ENCODE measurements at regions not wholly inside any gene's neighbourhood (a gene's known extent, or its start where the extent isn't known, plus 50 kb on each side); places are given as distances from the start of the nearest gene placed in this dataset.

GRCh38 chr5:99706160-99706559 is 777.4 kb upstream of the CHD1 start:
- Mint-ChIP-seq H3K9me3 (no peaks in the 10 kb centered on the region), H3K27me3 (no peaks in the 10 kb centered on the region), H3K36me3 (ENCODE audit: low read depth) (no peaks in the 10 kb centered on the region), H3K4me1 (no peaks in the 10 kb centered on the region), H3K4me3 (no peak overlapping the region), H3K27ac (no peak overlapping the region)
- intact Hi-C loops (cut with micrococcal nuclease) = no loop called here
- no peak for DNase-seq

- Mint-ChIP-seq H3K9me3 (no peaks in the 10 kb centered on the region), H3K27me3 (no peaks in the 10 kb centered on the region), H3K4me3 (no peak overlapping the region), H3K27ac (no peak overlapping the region), H3K36me3 (ENCODE audit: low read depth) (no peaks in the 10 kb centered on the region), H3K4me1 (no peaks in the 10 kb centered on the region)
- DNase-seq = no peak
- intact Hi-C loops (cut with micrococcal nuclease) = no loop called here
These were observed 773.8 kb upstream of the CHD1 start for GRCh38 chr5:99702565-99702964.

GRCh38 chr5:99694884-99695283 is 766.1 kb upstream of the CHD1 start:
- Mint-ChIP-seq H3K27me3 (no peaks in the 10 kb centered on the region), H3K4me3 (no peak overlapping the region), H3K4me1 (no peaks in the 10 kb centered on the region), H3K27ac (no peak overlapping the region), H3K36me3 (ENCODE audit: low read depth) (no peaks in the 10 kb centered on the region), H3K9me3 (no peaks in the 10 kb centered on the region)
- intact Hi-C loops (cut with micrococcal nuclease) = no loop called here
- DNase-seq = no peak

- H3K4me1 Mint-ChIP-seq = no peaks in the 10 kb centered on the region
- H3K4me3 Mint-ChIP-seq = no peak overlapping the region
- intact Hi-C loops (cut with micrococcal nuclease) = no loop called here
- H3K36me3 Mint-ChIP-seq (ENCODE audit: low read depth) = no peaks in the 10 kb centered on the region
- H3K9me3 Mint-ChIP-seq = no peaks in the 10 kb centered on the region
- no peak overlapping the region for H3K27ac Mint-ChIP-seq
- H3K27me3 Mint-ChIP-seq = no peaks in the 10 kb centered on the region
- no peak for DNase-seq
These were observed 757.7 kb upstream of the CHD1 start for GRCh38 chr5:99686538-99686937.

GRCh38 chr5:99675974-99676373 is 747.2 kb upstream of the CHD1 start:
- DNase-seq = no peak
- Mint-ChIP-seq H3K36me3 (ENCODE audit: low read depth) (no peaks in the 10 kb centered on the region), H3K4me3 (no peak overlapping the region), H3K27ac (no peak overlapping the region), H3K9me3 (no peaks in the 10 kb centered on the region), H3K27me3 (no peaks in the 10 kb centered on the region), H3K4me1 (no peaks in the 10 kb centered on the region)
- intact Hi-C loops (cut with micrococcal nuclease) = no loop called here

- no peaks in the 10 kb centered on the region for H3K4me1 Mint-ChIP-seq
- intact Hi-C loops (cut with micrococcal nuclease) = no loop called here
- no peak for DNase-seq
- H3K27ac Mint-ChIP-seq = no peak overlapping the region
- no peaks in the 10 kb centered on the region for H3K36me3 Mint-ChIP-seq (ENCODE audit: low read depth)
- no peak overlapping the region for H3K4me3 Mint-ChIP-seq
- no peaks in the 10 kb centered on the region for H3K27me3 Mint-ChIP-seq
- no peaks in the 10 kb centered on the region for H3K9me3 Mint-ChIP-seq
These were observed 745.3 kb upstream of the CHD1 start for GRCh38 chr5:99674101-99674500.

- Mint-ChIP-seq H3K4me1 (no peaks in the 10 kb centered on the region), H3K4me3 (no peak overlapping the region), H3K9me3 (no peaks in the 10 kb centered on the region), H3K27me3 (no peaks in the 10 kb centered on the region), H3K36me3 (ENCODE audit: low read depth) (no peaks in the 10 kb centered on the region), H3K27ac (no peak overlapping the region)
- DNase-seq = no peak
- intact Hi-C loops (cut with micrococcal nuclease) = no loop called here
These were observed 736.2 kb upstream of the CHD1 start for GRCh38 chr5:99664972-99665371.

GRCh38 chr5:99651298-99651697 is 722.5 kb upstream of the CHD1 start:
- DNase-seq = no peak
- Mint-ChIP-seq H3K9me3 (no peaks in the 10 kb centered on the region), H3K4me1 (no peaks in the 10 kb centered on the region), H3K27ac (no peak overlapping the region), H3K36me3 (ENCODE audit: low read depth) (no peaks in the 10 kb centered on the region), H3K27me3 (no peaks in the 10 kb centered on the region), H3K4me3 (no peak overlapping the region)
- intact Hi-C loops (cut with micrococcal nuclease) = no loop called here

- Mint-ChIP-seq H3K27ac (no peak overlapping the region), H3K27me3 (no peaks in the 10 kb centered on the region), H3K36me3 (ENCODE audit: low read depth) (no peaks in the 10 kb centered on the region), H3K4me1 (no peaks in the 10 kb centered on the region), H3K9me3 (no peaks in the 10 kb centered on the region), H3K4me3 (no peak overlapping the region)
- no peak for DNase-seq
- intact Hi-C loops (cut with micrococcal nuclease) = no loop called here
These were observed 717.3 kb upstream of the CHD1 start for GRCh38 chr5:99646011-99646647.

GRCh38 chr5:99644822-99645221 is 716.0 kb upstream of the CHD1 start:
- Mint-ChIP-seq H3K27me3 (no peaks in the 10 kb centered on the region), H3K9me3 (no peaks in the 10 kb centered on the region), H3K4me3 (no peak overlapping the region), H3K4me1 (no peaks in the 10 kb centered on the region), H3K36me3 (ENCODE audit: low read depth) (no peaks in the 10 kb centered on the region), H3K27ac (no peak overlapping the region)
- no peak for DNase-seq
- intact Hi-C loops (cut with micrococcal nuclease) = no loop called here

- intact Hi-C loops (cut with micrococcal nuclease) = no loop called here
- DNase-seq = no peak
- Mint-ChIP-seq H3K9me3 (no peaks in the 10 kb centered on the region), H3K36me3 (ENCODE audit: low read depth) (no peaks in the 10 kb centered on the region), H3K4me1 (no peaks in the 10 kb centered on the region), H3K4me3 (no peak overlapping the region), H3K27ac (no peak overlapping the region), H3K27me3 (no peaks in the 10 kb centered on the region)
These were observed 711.8 kb upstream of the CHD1 start for GRCh38 chr5:99640646-99641045.

- intact Hi-C loops (cut with micrococcal nuclease) = no loop called here
- no peak overlapping the region for H3K4me3 Mint-ChIP-seq
- no peaks in the 10 kb centered on the region for H3K36me3 Mint-ChIP-seq (ENCODE audit: low read depth)
- no peaks in the 10 kb centered on the region for H3K4me1 Mint-ChIP-seq
- no peaks in the 10 kb centered on the region for H3K9me3 Mint-ChIP-seq
- no peaks in the 10 kb centered on the region for H3K27me3 Mint-ChIP-seq
- DNase-seq = no peak
- H3K27ac Mint-ChIP-seq = no peak overlapping the region
These were observed 711.1 kb upstream of the CHD1 start for GRCh38 chr5:99639905-99640304.

- H3K4me3 Mint-ChIP-seq = no peak overlapping the region
- intact Hi-C loops (cut with micrococcal nuclease) = no loop called here
- no peaks in the 10 kb centered on the region for H3K36me3 Mint-ChIP-seq (ENCODE audit: low read depth)
- no peaks in the 10 kb centered on the region for H3K4me1 Mint-ChIP-seq
- H3K27ac Mint-ChIP-seq = no peak overlapping the region
- no peaks in the 10 kb centered on the region for H3K9me3 Mint-ChIP-seq
- DNase-seq = no peak
- H3K27me3 Mint-ChIP-seq = no peaks in the 10 kb centered on the region
These were observed 707.9 kb upstream of the CHD1 start for GRCh38 chr5:99636663-99637062.

- H3K4me3 Mint-ChIP-seq = no peak overlapping the region
- H3K4me1 Mint-ChIP-seq = no peaks in the 10 kb centered on the region
These were observed 693.2 kb upstream of the CHD1 start for GRCh38 chr5:99621772-99622681.

More at GRCh38 chr5:99621772-99622681, 693.2 kb upstream of the CHD1 start:
- Mint-ChIP-seq H3K9me3 (no peaks in the 10 kb centered on the region), H3K27ac (no peak overlapping the region), H3K36me3 (ENCODE audit: low read depth) (no peaks in the 10 kb centered on the region), H3K27me3 (no peaks in the 10 kb centered on the region)
- no peak for DNase-seq
- intact Hi-C loops (cut with micrococcal nuclease) = no loop called here

Measured in activated CD4-positive, alpha-beta T cell treated with anti-CD3 and anti-CD28 coated beads, Interleukin-2, amount 10 ng/mL, durations not matched to agents 24 days and 14 days (primary cell).